MM.1S (cell line): ENCODE measurements at regions not wholly inside any gene's neighbourhood (a gene's known extent, or its start where the extent isn't known, plus 50 kb on each side); places are given as distances from the start of the nearest gene placed in this dataset.

Experiments
- DNase-seq: peaks from one replicate; pipeline ENCODE4 v3.0.0-alpha.2; 2015
- H2AFZ ChIP-seq: fragments of 300-600 bp; sonication (generic); 2 replicates; pipeline ENCODE4 v1.6.0; 2016; ENCODE audit warnings: antibody characterized with exemption, low read length
- H3F3A ChIP-seq: fragments of 300-600 bp; sonication (generic); 2 replicates; pipeline ENCODE4 v1.6.1; 2016; ENCODE audit warnings: mild to moderate bottlenecking, antibody characterized with exemption, low read length, moderate library complexity, mixed read lengths; ENCODE audit not compliant: insufficient read depth
- H3K27ac ChIP-seq: fragments of 300-600 bp; sonication (generic); 2 replicates; pipeline ENCODE4 v1.5.1; 2016; ENCODE audit warnings: mild to moderate bottlenecking, low read length
- H3K27me3 ChIP-seq: fragments of 300-600 bp; sonication (generic); replicated peaks from 2 replicates; pipeline ENCODE4 v1.6.0; 2016; ENCODE audit warnings: low read length; ENCODE audit not compliant: insufficient read depth
- H3K36me3 ChIP-seq: fragments of 300-600 bp; sonication (generic); replicated peaks from 2 replicates; pipeline ENCODE4 v1.6.1; 2016; ENCODE audit warnings: mild to moderate bottlenecking, low read length, mixed read lengths; ENCODE audit not compliant: insufficient read depth
- H3K4me1 ChIP-seq: fragments of 300-600 bp; sonication (generic); 2 replicates; pipeline ENCODE4 v1.6.1; 2016; ENCODE audit warnings: low read length, mixed read lengths
- H3K4me2 ChIP-seq: fragments of 300-600 bp; sonication (generic); 2 replicates; pipeline ENCODE4 v1.6.0; 2016; ENCODE audit warnings: low read depth, low read length
- H3K4me3 ChIP-seq: fragments of 300-600 bp; sonication (generic); 2 replicates; pipeline ENCODE4 v1.5.1; 2016; ENCODE audit warnings: low read length, mixed read lengths
- H3K79me2 ChIP-seq: fragments of 300-600 bp; sonication (generic); 2 replicates; pipeline ENCODE4 v1.6.1; 2016; ENCODE audit warnings: mixed run types, low read length, mixed read lengths
- H3K9ac ChIP-seq: fragments of 300-600 bp; sonication (generic); 2 replicates; pipeline ENCODE4 v1.6.1; 2016; ENCODE audit warnings: low read length, mixed read lengths
- H3K9me2 ChIP-seq: fragments of 300-600 bp; sonication (generic); replicated peaks from 2 replicates; pipeline ENCODE4 v1.6.1; 2016; ENCODE audit warnings: mild to moderate bottlenecking, low read length, mixed read lengths; ENCODE audit not compliant: insufficient read depth
- H3K9me3 ChIP-seq: fragments of 300-600 bp; sonication (generic); replicated peaks from 2 replicates; pipeline ENCODE4 v1.6.1; 2016; ENCODE audit warnings: mild to moderate bottlenecking, low read length, mixed read lengths; ENCODE audit not compliant: insufficient read depth
- H4K20me1 ChIP-seq: fragments of 300-600 bp; sonication (generic); 2 replicates; pipeline ENCODE4 v1.6.1; 2016; ENCODE audit warnings: mild to moderate bottlenecking, low read length, moderate library complexity, mixed read lengths; ENCODE audit not compliant: insufficient read depth
- EZH2 ChIP-seq: fragments of 300-600 bp; sonication (generic); optimal IDR thresholded peaks from 2 replicates; pipeline ENCODE3; 2017; ENCODE audit warnings: low read depth, mild to moderate bottlenecking, antibody characterized with exemption, low read length, mixed read lengths
- EZH2phosphoT487 ChIP-seq: fragments of 300-600 bp; sonication (generic); IDR thresholded peaks from 2 replicates; pipeline ENCODE4 v1.6.1; 2018; ENCODE audit warnings: antibody characterized with exemption, low read length
- TF ChIP-seq, protein P1 (sequence below): fragments of 300-600 bp; sonication (generic); IDR thresholded peaks from 2 replicates; pipeline ENCODE4 v1.5.1; 2016; ENCODE audit warnings: antibody characterized with exemption, low read length, mixed read lengths

DNA sequence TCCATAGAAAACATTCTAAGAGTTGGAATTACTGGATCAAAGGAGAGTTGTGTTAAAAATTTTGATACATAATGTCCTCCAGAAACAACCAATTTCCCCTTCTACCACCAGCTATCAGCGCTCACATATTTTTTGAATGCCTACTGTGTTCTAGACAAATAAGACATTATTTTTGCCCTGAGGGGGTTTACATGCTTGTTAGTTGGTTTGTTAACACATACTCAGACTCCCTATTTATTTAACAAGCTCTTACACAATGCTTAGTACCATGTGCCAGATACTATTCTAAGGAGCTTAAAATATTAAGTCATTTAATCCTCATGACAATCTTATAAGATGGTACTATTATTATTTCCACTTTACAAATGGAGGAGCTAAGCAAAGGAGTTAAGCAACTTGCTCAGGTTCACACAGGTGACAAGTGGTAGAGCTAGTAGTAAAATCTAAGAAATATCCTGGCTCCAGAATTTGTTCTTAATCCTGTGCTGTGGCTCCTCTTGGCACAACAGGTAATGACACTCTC is 194.2 kb downstream of the UTP18 start:
- H3K9me2 ChIP-seq, result no peaks in the 10 kb centered on the region
- H4K20me1 ChIP-seq, result no peaks in the 10 kb centered on the region

DNA sequence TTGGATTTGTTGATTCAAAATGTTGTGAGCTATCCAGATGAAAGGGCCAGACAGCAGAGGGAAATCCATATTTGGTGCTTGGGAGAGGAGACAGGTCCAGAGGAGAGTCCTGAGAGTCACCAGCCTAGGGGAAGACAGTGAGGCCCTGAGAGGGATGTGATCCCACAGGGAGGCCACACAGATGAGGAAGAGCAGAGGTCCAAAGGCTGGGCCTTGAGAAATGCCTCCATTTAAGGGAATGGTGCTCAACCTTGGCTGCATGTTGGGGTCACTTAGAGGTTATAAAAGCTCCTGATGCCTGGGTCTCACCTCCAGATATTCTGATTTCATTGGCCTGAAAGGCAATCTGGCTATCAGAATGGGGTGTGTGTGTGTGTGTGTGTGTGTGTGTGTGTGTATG is 194.9 kb downstream of the UTP18 start:
- no peaks in the 10 kb centered on the region for H3K4me1 ChIP-seq
- H3F3A ChIP-seq, result no peaks in the 10 kb centered on the region
- no peaks in the 10 kb centered on the region for H4K20me1 ChIP-seq
- H3K79me2 ChIP-seq, result no peaks in the 10 kb centered on the region
- DNase-seq, result no peak
- TF ChIP-seq, protein P1, sequence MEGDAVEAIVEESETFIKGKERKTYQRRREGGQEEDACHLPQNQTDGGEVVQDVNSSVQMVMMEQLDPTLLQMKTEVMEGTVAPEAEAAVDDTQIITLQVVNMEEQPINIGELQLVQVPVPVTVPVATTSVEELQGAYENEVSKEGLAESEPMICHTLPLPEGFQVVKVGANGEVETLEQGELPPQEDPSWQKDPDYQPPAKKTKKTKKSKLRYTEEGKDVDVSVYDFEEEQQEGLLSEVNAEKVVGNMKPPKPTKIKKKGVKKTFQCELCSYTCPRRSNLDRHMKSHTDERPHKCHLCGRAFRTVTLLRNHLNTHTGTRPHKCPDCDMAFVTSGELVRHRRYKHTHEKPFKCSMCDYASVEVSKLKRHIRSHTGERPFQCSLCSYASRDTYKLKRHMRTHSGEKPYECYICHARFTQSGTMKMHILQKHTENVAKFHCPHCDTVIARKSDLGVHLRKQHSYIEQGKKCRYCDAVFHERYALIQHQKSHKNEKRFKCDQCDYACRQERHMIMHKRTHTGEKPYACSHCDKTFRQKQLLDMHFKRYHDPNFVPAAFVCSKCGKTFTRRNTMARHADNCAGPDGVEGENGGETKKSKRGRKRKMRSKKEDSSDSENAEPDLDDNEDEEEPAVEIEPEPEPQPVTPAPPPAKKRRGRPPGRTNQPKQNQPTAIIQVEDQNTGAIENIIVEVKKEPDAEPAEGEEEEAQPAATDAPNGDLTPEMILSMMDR, result no peak
- TF ChIP-seq EZH2 (no peak), EZH2phosphoT487 (no peak)
- no peak overlapping the region for H2AFZ ChIP-seq
- no peaks in the 10 kb centered on the region for H3K9me3 ChIP-seq
- no peaks in the 10 kb centered on the region for H3K9me2 ChIP-seq
- H3K27me3 ChIP-seq, result no peaks in the 10 kb centered on the region
- no peak overlapping the region for H3K4me2 ChIP-seq
- H3K27ac ChIP-seq, result no peak overlapping the region
- no peak overlapping the region for H3K4me3 ChIP-seq
- no peak overlapping the region for H3K9ac ChIP-seq
- no peaks in the 10 kb centered on the region for H3K36me3 ChIP-seq

More for the DNA sequence above, 194.2 kb downstream of the UTP18 start:
- H3K4me2 ChIP-seq, result no peak overlapping the region
- H3K4me1 ChIP-seq, result no peaks in the 10 kb centered on the region
- no peaks in the 10 kb centered on the region for H3K79me2 ChIP-seq
- H3K9me3 ChIP-seq, result no peaks in the 10 kb centered on the region
- no peak for TF ChIP-seq EZH2phosphoT487
- TF ChIP-seq EZH2, result no peak
- TF ChIP-seq, protein P1, result no peak
- DNase-seq, result no peak
- no peak overlapping the region for H3K9ac ChIP-seq
- no peaks in the 10 kb centered on the region for H3K27me3 ChIP-seq
- H3K4me3 ChIP-seq, result no peak overlapping the region
- H3K36me3 ChIP-seq, result no peaks in the 10 kb centered on the region
- no peak overlapping the region for H2AFZ ChIP-seq
- H3K27ac ChIP-seq, result no peak overlapping the region
- no peaks in the 10 kb centered on the region for H3F3A ChIP-seq

DNA sequence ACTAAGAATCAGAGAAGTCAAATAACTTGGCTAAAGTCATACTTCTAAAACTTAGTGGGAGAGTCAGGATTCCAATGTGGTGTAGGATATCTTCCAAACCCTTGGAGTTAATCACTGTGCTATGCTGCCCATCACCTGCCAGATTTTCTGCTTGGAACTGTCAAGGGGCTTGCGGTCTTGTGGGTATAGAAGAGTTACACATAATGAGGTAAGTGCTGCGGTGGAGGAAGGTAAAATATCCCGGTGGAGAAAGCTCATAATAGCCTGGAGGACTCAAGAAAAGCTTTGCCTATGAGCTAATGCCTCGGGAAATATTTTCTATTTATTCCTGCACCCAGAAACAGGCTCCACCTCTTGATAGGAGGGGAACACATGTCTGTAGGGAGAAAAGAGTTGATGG is 195.6 kb downstream of the UTP18 start:
- Histone ChIP-seq H3F3A (no peaks in the 10 kb centered on the region), H4K20me1 (no peaks in the 10 kb centered on the region), H3K4me3 (no peak overlapping the region), H2AFZ (no peak overlapping the region), H3K27me3 (no peaks in the 10 kb centered on the region), H3K36me3 (no peaks in the 10 kb centered on the region), H3K9ac (no peak overlapping the region), H3K9me3 (no peaks in the 10 kb centered on the region), H3K4me1 (no peaks in the 10 kb centered on the region), H3K9me2 (no peaks in the 10 kb centered on the region), H3K27ac (no peak overlapping the region), H3K4me2 (no peak overlapping the region), H3K79me2 (no peaks in the 10 kb centered on the region)
- DNase-seq, result no peak
- TF ChIP-seq EZH2phosphoT487 (no peak), EZH2 (no peak)
- TF ChIP-seq, protein P1, result no peak
